ENCODE measurements at regions not wholly inside any gene's neighbourhood (a gene's known extent, or its start where the extent isn't known, plus 50 kb on each side); places are given as distances from the start of the nearest gene placed in this dataset.
"Not testable (repeated sequence)": the region's sequence is repeated elsewhere in the genome, so short reads cannot be mapped to it uniquely, and the experiment has no call there.

DNA sequence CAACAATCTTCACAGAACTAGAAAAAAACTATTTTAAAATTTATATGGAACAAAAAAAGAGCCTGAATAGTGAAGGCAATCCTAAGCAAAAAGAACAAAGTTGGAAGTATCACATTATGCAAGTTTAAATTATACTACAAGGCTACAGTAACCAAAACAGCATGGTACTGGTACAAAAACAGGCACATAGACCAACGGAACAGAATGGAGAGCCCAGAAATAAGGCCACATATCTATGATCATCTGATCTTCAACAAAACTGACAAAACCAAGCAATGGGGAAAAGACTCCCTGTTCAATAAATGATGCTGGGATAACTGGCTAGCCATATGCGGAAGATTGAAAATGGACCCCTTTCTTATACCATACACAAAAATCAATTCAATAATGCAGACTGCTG, 74.4 kb upstream of the RTN4 start:
- not testable (repeated sequence) for H2AFZ ChIP-seq (ENCODE audit: low read depth, low read length); H3K36me3 ChIP-seq (ENCODE audit: insufficient read depth, low read length); H3K4me3 ChIP-seq (ENCODE audit: low read length); H3K27me3 ChIP-seq (ENCODE audit: insufficient read depth, low read length); H3K9me3 ChIP-seq (ENCODE audit: low read length)
- H3K4me1 ChIP-seq (ENCODE audit: insufficient read depth, low read length), result peaks cover 31% of the 10 kb centered on the region

DNA sequence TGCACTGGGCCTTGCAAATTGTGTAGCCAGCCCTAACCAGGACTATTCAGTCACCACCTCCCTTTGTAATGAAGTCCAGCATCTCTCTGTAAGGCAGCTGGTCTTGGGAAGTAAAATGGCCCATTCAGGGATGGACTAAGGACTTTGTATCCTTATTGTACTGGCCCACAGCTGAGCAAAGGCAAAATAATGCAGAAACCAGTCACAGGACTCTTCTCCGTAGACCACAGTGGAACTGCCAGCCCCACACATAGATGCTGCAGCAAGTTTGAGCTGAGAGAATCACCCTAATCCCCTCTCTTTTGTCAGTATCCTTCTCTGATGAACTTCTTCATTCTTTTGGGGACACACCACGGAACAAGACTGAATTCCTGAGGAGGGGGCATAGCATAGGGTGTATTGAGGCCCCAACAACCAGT, 73.6 kb upstream of the RTN4 start:
- H3K4me3 ChIP-seq (ENCODE audit: low read length), result peak overlapping the region; percentile 0
- peaks cover 39% of the 10 kb centered on the region for H3K4me1 ChIP-seq (ENCODE audit: insufficient read depth, low read length)
- H2AFZ ChIP-seq (ENCODE audit: low read depth, low read length), result peak overlapping the region; percentile 4
- H3K9me3 ChIP-seq (ENCODE audit: low read length), result no peaks in the 10 kb centered on the region
- H3K36me3 ChIP-seq (ENCODE audit: insufficient read depth, low read length), result no peaks in the 10 kb centered on the region
- no peaks in the 10 kb centered on the region for H3K27me3 ChIP-seq (ENCODE audit: insufficient read depth, low read length)

DNA sequence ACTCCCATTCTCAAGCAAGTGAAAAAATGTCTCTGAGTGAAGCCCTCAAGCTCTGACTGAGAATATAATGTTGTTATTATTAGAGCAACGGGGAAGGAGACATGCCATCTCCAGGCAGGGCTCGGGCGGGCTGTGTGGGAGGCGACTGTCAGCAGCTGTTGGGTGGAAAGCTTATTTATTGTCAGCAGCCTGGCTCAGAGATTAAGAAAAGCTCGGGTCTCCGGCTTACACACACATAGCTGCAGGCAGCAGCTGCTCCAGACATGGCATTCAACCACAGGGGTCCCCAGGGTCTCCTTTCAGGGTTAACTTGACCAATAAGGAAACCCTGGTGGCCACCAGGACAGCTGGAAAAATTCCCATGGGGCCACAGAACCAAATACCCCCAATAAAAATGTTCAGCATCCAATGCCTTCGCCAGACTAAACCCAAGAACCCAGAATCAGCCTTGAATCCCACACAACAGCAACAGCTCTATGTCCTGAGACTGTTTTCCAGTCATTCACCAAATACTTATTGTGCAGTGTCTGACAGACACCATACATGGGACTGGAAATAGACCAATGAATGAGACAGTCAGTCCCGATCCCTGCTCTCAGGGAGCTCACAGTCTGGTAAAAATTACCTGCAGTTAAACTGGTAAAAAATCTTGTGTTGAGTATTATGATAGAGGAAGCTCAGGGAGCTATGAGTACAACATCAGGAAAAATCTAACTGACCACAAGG, 70.5 kb upstream of the RTN4 start:
- H3K4me1 ChIP-seq (ENCODE audit: insufficient read depth, low read length), result peaks cover 49% of the 10 kb centered on the region
- H3K27me3 ChIP-seq (ENCODE audit: insufficient read depth, low read length), result no peaks in the 10 kb centered on the region
- no peaks in the 10 kb centered on the region for H3K9me3 ChIP-seq (ENCODE audit: low read length)
- H2AFZ ChIP-seq (ENCODE audit: low read depth, low read length), result peak overlapping the region; percentile 2
- H3K36me3 ChIP-seq (ENCODE audit: insufficient read depth, low read length), result no peaks in the 10 kb centered on the region
- H3K4me3 ChIP-seq (ENCODE audit: low read length), result no peak overlapping the region

DNA sequence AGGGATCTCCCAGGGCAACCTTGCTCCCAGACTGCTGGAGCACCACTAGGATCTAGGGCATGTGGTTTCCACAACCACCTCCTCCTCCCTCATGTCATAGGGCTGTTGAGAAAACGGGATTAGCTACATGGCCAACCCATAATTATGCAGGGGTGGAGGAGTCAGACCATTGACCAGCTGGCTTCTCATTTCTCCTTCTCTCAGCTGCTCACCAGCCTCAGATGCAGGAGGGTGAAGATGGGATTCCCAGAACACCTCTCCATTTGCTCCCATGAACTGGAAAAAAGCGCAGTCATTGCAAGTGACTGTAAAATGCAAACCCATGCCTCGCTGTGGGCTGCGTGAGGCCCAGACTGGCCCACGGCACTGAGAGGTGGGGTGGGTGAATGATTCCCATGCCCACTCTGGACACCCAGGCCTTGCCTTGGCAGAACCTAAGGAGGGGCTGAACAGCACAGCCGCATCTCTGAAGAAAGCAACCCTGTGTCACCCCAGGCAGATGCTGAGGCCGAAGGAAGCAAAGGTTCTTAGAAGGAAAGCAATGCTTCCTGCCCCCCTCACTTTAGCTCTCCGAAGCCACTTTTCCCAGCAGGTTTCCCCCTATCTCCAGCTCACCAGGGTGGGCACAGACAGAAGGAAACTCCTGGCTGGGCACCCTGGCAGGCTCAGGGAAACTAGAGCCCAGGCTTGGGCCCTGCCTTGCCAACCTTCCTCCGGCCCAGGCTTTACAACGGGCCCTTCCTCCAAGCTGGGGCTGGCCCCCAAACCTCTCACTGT, 69.6 kb upstream of the RTN4 start:
- Histone ChIP-seq H3K4me1 (ENCODE audit: insufficient read depth, low read length) (peaks cover 49% of the 10 kb centered on the region), H3K36me3 (ENCODE audit: insufficient read depth, low read length) (no peaks in the 10 kb centered on the region), H3K9me3 (ENCODE audit: low read length) (no peaks in the 10 kb centered on the region), H2AFZ (ENCODE audit: low read depth, low read length) (peak overlapping the region; percentile 2), H3K4me3 (ENCODE audit: low read length) (no peak overlapping the region), H3K27me3 (ENCODE audit: insufficient read depth, low read length) (no peaks in the 10 kb centered on the region)

DNA sequence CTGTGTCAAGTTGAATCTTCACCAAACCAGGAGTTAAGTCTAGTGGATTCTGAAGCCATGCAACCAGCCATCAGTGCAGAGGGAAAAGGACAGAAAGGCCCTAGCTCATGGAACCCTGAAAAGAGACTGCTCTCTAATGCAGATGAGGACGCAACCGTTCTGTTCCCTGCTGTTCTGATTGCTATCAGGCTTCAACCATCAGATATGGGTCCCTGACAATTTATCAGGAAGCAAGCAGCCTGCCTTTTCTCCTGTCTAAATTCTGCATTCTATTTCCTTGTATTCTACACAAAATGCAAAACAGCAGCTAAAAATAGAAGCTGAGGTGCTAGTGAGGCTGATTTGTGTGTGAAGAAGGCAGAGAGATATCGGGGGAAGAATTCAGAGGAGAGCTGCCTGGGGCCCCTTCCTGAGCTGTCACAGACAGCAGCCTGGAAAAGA, 68.4 kb upstream of the RTN4 start:
- H3K4me1 ChIP-seq (ENCODE audit: insufficient read depth, low read length), result peaks cover 47% of the 10 kb centered on the region

DNA sequence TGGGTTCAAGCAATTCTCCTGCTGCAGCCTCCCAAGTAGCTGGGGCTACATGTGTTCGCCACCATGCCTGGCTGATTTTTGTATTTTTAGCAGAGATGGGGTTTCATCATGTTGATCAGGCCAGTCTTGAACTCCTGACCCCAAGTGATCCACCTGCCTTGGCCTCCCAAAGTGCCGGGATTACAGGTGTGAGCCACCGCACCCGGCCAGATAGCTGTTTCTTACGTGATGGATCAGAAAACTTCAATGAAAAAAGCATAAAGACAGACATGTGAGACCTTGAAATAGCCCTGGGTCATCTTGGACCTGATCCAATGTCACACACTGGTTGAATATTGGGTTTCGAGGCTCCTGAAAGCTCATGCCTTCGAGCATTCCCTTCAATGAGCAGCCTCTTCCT, 66.7 kb upstream of the RTN4 start:
- Histone ChIP-seq H3K27me3 (ENCODE audit: insufficient read depth, low read length) (no peaks in the 10 kb centered on the region), H3K9me3 (ENCODE audit: low read length) (no peaks in the 10 kb centered on the region), H3K4me1 (ENCODE audit: insufficient read depth, low read length) (peaks cover 45% of the 10 kb centered on the region), H2AFZ (ENCODE audit: low read depth, low read length) (no peak overlapping the region), H3K36me3 (ENCODE audit: insufficient read depth, low read length) (no peaks in the 10 kb centered on the region), H3K4me3 (ENCODE audit: low read length) (no peak overlapping the region)

More for the DNA sequence above, 68.4 kb upstream of the RTN4 start:
- H3K9me3 ChIP-seq (ENCODE audit: low read length), result no peaks in the 10 kb centered on the region
- peak overlapping the region; percentile 4 for H2AFZ ChIP-seq (ENCODE audit: low read depth, low read length)
- H3K4me3 ChIP-seq (ENCODE audit: low read length), result no peak overlapping the region
- no peaks in the 10 kb centered on the region for H3K36me3 ChIP-seq (ENCODE audit: insufficient read depth, low read length)
- H3K27me3 ChIP-seq (ENCODE audit: insufficient read depth, low read length), result no peaks in the 10 kb centered on the region

DNA sequence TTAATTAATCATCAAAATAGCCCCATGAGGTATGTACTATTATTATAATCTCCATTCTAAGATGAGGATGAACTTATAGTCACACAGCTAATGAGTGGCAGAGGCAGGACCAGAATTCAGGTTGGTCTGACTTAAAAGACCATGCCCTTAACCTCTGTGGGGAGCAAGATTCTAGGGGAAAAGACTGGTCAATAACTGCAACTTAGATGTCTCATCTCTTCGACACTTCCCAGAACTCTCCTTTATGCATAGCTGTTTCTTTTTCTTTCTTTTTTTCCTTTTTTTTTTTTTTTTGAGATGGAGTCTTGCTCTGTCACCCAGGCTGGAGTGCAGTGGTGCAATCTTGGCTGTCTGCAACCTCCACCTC, 66.3 kb upstream of the RTN4 start:
- no peaks in the 10 kb centered on the region for H3K9me3 ChIP-seq (ENCODE audit: low read length)
- no peak overlapping the region for H3K4me3 ChIP-seq (ENCODE audit: low read length)
- H3K4me1 ChIP-seq (ENCODE audit: insufficient read depth, low read length), result peaks cover 49% of the 10 kb centered on the region

DNA sequence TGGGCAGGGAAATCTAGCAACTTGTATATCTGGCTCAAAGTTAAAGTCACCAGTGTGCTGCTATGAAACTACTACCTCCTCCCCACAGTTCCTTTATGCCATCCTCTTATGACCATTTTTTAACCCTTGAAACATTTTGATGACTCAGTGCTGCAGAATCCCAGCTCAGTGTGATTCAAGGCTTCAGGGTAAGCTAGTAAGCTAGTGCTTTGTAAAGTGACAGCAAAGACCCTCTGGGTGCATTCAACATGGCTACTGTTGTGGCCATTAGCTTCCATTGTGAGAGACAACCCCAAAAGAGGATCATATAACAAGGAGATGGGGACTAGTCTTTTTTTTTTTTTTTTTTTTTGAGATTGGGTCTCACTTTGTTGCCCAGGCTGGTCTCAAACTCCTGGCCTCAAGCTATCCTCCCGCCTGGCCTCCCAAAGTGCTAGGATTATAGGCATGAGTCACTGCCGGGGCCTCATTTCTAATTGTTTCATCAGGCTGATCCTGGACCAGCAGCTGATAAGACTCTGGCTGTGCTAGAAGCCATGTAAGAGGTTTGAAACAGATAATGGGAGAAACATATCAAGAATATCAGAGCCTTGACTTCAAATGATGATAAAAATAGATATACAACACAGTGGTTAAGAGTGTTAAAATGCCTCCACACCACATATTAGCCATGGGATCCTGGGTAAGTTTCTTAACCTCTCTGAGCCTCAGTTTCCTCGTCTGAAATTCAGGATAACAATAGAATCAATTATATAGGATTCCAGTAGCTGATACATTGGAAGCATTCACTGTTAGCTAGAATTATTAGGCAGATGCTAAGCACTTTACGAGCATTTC, 65.7 kb upstream of the RTN4 start:
- H2AFZ ChIP-seq (ENCODE audit: low read depth, low read length), result no peak overlapping the region
- H3K36me3 ChIP-seq (ENCODE audit: insufficient read depth, low read length), result no peaks in the 10 kb centered on the region
- no peaks in the 10 kb centered on the region for H3K9me3 ChIP-seq (ENCODE audit: low read length)
- H3K4me1 ChIP-seq (ENCODE audit: insufficient read depth, low read length), result peaks cover 52% of the 10 kb centered on the region
- no peaks in the 10 kb centered on the region for H3K27me3 ChIP-seq (ENCODE audit: insufficient read depth, low read length)
- no peak overlapping the region for H3K4me3 ChIP-seq (ENCODE audit: low read length)

More for the DNA sequence above, 66.3 kb upstream of the RTN4 start:
- Histone ChIP-seq H3K36me3 (ENCODE audit: insufficient read depth, low read length) (no peaks in the 10 kb centered on the region), H2AFZ (ENCODE audit: low read depth, low read length) (no peak overlapping the region), H3K27me3 (ENCODE audit: insufficient read depth, low read length) (no peaks in the 10 kb centered on the region)

DNA sequence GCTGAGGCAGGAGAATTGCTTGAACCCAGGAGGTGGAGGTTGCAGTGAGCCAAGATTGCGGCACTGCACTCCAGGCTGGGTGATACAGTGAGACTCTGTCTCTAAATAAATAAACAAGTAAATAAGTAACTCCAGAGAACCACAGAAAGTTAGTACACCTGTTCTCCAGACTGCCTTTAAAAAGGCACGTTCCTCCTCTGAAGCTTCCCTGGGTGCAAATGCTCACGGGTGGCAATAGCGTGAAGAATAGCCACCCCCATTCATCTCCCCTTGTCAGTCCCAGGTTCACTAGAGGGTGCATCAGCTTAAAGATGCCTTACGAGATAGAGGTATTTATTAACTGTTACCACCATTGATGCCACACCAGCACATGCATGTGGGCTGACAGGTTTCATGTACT, 64.3 kb upstream of the RTN4 start:
- no peaks in the 10 kb centered on the region for H3K36me3 ChIP-seq (ENCODE audit: insufficient read depth, low read length)
- H3K4me3 ChIP-seq (ENCODE audit: low read length), result no peak overlapping the region
- H3K9me3 ChIP-seq (ENCODE audit: low read length), result no peaks in the 10 kb centered on the region
- no peaks in the 10 kb centered on the region for H3K27me3 ChIP-seq (ENCODE audit: insufficient read depth, low read length)
- H2AFZ ChIP-seq (ENCODE audit: low read depth, low read length), result no peak overlapping the region
- H3K4me1 ChIP-seq (ENCODE audit: insufficient read depth, low read length), result peaks cover 43% of the 10 kb centered on the region

DNA sequence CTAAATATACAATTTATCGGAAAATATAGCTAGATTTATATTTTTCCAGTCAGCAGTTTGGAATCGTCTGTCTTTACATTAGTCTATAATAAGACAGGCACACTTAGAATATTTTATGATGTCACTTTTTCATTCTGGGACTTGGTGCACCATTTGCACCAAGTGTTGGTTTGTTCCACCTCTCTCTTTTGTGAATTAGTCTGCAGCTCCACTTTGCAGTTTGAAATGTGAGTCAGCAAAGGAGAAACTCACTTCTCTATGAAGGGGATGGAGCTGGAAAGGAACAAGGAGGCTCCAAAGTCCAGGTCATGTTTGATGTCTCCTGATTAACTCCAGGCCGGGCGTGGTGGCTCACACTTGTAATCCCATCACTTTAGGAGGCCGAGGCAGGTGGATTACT, 63.8 kb upstream of the RTN4 start:
- Histone ChIP-seq H3K4me1 (ENCODE audit: insufficient read depth, low read length) (peaks cover 43% of the 10 kb centered on the region), H3K4me3 (ENCODE audit: low read length) (no peak overlapping the region)

DNA sequence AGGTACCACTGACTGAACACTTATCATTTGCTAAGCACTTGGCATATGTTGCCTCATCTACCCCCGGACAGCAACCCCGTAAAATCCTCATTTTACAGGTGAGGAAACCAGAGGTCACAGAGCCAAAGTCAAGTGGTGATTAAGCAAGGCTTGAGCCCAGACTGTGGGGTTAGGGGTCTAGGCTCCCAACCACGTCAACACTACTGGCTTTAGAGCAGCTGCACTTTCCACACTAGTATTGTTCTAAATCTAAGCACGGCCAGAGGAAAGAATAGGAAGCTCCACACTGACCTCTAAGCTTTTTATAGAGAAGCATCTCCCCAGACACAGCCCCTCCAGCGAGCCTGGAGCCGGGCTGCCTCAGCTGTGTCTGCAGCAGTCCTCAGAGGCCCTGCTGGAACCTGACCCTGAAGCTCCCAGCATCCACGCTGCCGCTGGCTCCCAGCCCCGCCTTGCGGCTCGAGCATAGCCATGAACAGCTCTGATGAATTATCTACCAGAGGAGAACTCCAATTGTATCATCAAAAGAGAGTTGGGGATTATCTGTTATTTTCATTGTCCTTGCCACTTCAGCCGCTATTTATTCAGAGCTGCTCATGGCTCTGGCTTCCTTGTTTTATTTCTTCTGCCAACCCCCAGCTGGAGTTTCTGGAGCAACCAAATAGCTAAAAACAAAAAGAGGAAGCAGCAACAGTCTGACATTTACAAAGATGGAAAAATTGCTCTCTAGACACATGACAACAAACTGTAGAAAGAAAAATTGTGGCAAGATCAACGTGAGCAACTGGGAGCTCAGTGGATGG, 62.2 kb upstream of the RTN4 start:
- no peak overlapping the region for H3K4me3 ChIP-seq (ENCODE audit: low read length)
- no peaks in the 10 kb centered on the region for H3K36me3 ChIP-seq (ENCODE audit: insufficient read depth, low read length)
- H3K9me3 ChIP-seq (ENCODE audit: low read length), result no peaks in the 10 kb centered on the region
- H2AFZ ChIP-seq (ENCODE audit: low read depth, low read length), result peak overlapping the region; percentile 7
- H3K4me1 ChIP-seq (ENCODE audit: insufficient read depth, low read length), result peaks cover 36% of the 10 kb centered on the region
- no peaks in the 10 kb centered on the region for H3K27me3 ChIP-seq (ENCODE audit: insufficient read depth, low read length)

More for the DNA sequence above, 63.8 kb upstream of the RTN4 start:
- H3K9me3 ChIP-seq (ENCODE audit: low read length), result no peaks in the 10 kb centered on the region
- H3K36me3 ChIP-seq (ENCODE audit: insufficient read depth, low read length), result no peaks in the 10 kb centered on the region
- H2AFZ ChIP-seq (ENCODE audit: low read depth, low read length), result no peak overlapping the region
- no peaks in the 10 kb centered on the region for H3K27me3 ChIP-seq (ENCODE audit: insufficient read depth, low read length)

DNA sequence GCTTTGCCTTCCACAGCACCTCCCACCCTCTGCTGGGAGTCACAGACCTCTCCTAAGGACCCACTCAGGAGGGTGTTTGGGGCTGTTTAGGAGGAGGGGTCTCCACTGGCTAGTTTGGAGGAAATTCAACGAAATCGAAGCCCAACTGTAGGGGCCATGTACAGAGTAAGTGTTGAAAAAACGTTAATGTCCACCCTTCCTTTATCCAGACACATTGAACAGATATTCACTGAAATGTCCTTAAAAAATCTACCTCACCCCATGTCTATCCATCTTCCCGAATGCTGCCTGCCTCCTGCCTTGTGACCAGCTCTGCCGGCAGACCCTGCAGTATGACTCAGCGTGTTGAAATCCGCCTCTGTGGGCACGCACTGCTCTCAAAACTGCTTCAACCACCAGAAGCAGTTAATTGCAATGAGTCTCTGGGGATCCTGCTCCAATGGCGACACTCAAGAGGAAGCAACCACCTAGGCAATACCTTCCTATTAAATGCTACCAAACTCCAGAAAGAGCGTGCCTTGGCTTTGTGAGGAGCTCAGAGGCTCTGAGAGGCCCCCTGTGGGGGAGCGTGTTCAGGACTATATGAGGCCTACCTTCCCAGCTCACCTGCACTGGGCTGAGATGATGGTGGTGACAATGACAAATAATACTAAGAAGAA, 61.4 kb upstream of the RTN4 start:
- H3K36me3 ChIP-seq (ENCODE audit: insufficient read depth, low read length), result no peaks in the 10 kb centered on the region
- peaks cover 35% of the 10 kb centered on the region for H3K4me1 ChIP-seq (ENCODE audit: insufficient read depth, low read length)
- no peaks in the 10 kb centered on the region for H3K9me3 ChIP-seq (ENCODE audit: low read length)
- no peak overlapping the region for H3K4me3 ChIP-seq (ENCODE audit: low read length)
- H3K27me3 ChIP-seq (ENCODE audit: insufficient read depth, low read length), result no peaks in the 10 kb centered on the region
- peak overlapping the region; percentile 7 for H2AFZ ChIP-seq (ENCODE audit: low read depth, low read length)

Measured in neuron (in vitro differentiated cells).